Coronary artery (tissue), 2 donors: ENCODE measurements at regions not wholly inside any gene's neighbourhood (a gene's known extent, or its start where the extent isn't known, plus 50 kb on each side); places are given as distances from the start of the nearest gene placed in this dataset.

Source experiments
- DNase-seq: peaks from one replicate; pipeline ENCODE4 v3.0.0-alpha.2; 2017; ENCODE audit warnings: low spot score
- H3K27ac ChIP-seq, 2 donors: fragments of 200-600 bp; sonication (generic); one replicate each; pipeline ENCODE4 v1.5.1; 2016 to 2019
- H3K4me3 ChIP-seq: fragments of 200-600 bp; sonication (generic); 2 replicates; pipeline ENCODE4 v1.5.1; 2016; ENCODE audit warnings: mild to moderate bottlenecking, moderate library complexity
- TF ChIP-seq, protein P1 (sequence below): fragments of 200-600 bp; sonication (generic); IDR thresholded peaks from one replicate; pipeline ENCODE4 v1.5.1; 2019; ENCODE audit warnings: antibody characterized with exemption

DNA sequence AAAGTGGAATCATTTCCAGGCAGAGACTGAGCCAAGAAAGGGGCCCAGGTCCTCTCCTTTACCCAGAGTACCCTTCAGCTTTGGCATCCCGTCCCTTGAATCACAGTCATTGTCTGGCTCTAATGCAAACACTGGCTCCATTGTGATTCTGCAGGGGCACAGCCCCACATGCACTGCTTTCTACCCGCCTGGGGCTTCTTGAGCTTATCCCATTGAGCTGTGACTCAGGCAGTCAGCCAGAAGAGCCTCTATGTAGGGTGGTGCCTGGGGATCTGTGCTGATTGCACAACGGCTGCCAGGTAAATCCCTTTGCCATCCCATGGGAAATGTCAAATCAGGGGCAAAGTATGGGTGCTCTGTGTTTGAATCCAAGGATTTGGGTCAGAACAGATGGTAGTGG lies 88.9 kb downstream of the RASSF10 start:
- no peak for DNase-seq
- Histone ChIP-seq H3K27ac (no peak overlapping the region), H3K4me3 (no peak overlapping the region)
- TF ChIP-seq, protein P1, sequence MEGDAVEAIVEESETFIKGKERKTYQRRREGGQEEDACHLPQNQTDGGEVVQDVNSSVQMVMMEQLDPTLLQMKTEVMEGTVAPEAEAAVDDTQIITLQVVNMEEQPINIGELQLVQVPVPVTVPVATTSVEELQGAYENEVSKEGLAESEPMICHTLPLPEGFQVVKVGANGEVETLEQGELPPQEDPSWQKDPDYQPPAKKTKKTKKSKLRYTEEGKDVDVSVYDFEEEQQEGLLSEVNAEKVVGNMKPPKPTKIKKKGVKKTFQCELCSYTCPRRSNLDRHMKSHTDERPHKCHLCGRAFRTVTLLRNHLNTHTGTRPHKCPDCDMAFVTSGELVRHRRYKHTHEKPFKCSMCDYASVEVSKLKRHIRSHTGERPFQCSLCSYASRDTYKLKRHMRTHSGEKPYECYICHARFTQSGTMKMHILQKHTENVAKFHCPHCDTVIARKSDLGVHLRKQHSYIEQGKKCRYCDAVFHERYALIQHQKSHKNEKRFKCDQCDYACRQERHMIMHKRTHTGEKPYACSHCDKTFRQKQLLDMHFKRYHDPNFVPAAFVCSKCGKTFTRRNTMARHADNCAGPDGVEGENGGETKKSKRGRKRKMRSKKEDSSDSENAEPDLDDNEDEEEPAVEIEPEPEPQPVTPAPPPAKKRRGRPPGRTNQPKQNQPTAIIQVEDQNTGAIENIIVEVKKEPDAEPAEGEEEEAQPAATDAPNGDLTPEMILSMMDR, result no peak

DNA sequence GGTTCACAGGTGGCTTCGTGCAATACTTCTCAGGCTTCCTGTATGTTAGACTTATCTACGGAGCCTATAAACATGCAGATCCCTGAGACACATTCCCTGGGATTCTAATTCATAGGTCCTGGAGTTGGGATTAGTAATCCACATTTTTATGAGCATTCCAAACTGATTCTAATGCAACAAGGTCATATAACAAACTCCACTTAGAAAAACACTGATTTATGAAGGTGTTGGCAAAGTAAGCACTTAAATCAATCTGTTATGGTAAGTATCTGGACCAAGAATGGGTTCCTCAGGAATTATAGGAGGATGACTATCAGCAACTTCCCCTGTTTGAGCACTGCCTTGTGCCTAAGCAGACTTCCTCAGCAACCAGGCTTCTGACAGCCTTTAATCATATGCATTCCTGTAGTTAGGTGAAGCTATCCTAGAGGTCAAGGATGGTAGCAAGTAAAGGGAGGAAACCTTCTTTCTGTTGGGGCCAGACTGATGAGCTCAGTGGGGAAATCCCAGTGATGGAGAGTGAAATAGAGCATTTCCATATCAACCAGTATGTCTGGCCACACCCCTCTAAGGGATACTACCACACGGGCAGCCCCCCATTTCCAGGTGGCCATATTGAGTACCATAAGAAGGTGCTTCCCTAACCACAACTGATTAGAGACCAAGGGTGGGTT lies 89.6 kb downstream of the RASSF10 start:
- DNase-seq, result no peak
- Histone ChIP-seq H3K27ac (no peak overlapping the region), H3K4me3 (no peak overlapping the region)
- TF ChIP-seq, protein P1, result no peak

DNA sequence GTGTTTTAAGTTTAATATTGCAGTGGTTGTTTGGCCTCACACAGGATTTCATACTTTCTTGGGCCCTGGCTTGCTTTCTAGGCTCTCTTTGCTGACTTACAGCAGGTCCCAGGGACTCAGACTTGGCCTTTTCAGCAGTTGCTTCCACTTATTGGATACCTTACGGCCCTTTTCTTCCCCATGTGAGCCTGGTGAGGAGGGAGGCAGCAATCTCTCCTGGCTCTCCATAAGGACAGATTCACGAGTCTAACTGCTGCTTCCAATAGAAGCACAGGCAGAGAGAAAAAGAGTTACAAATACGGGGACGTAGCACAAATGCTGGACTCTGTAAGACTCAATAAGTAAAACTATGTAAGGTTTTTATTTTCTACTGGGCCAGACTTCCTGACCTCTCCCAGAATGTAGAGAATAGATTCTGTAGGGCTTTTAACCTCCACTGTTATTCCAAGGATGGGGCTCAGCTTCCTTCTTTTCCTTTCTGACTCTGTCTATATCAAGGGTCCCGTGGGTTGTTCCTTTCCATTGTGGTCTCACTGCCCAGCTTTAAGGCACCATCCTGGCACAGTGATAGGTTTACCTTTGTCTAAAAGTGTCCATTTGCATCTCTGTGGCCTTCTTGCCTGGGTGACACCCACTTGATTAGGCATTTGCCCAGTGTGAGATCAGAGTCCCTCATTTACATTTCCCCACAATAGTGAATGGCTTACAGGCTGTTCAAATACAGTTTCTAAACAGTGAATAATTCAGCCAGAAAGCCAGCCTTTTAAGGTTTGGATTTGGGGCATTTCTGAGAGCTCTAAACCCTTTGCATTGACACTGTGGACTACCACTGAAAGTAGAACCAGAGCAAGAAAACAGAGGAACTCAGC lies 92.8 kb downstream of the RASSF10 start:
- no peak for DNase-seq
- TF ChIP-seq, protein P1, result no peak
- Histone ChIP-seq H3K4me3 (no peak overlapping the region), H3K27ac (no peak overlapping the region)

DNA sequence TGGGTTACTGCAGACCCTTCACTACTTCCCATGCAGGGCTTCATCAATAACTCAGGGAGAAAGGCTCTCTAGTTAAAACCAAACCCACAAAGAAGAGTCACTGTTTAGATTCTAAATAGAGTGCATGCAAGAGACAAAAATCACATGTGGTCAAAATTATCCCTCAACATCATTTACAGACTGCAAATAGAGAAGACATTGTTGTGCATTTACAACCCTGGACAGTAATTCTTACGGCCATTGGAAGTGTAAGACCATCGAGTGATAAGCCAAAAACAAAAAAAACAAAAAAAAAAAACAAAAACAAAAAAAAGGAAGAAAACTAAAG lies 93.4 kb downstream of the RASSF10 start:
- TF ChIP-seq, protein P1, result no peak
- Histone ChIP-seq H3K4me3 (no peak overlapping the region), H3K27ac (no peak overlapping the region)
- DNase-seq, result no peak

DNA sequence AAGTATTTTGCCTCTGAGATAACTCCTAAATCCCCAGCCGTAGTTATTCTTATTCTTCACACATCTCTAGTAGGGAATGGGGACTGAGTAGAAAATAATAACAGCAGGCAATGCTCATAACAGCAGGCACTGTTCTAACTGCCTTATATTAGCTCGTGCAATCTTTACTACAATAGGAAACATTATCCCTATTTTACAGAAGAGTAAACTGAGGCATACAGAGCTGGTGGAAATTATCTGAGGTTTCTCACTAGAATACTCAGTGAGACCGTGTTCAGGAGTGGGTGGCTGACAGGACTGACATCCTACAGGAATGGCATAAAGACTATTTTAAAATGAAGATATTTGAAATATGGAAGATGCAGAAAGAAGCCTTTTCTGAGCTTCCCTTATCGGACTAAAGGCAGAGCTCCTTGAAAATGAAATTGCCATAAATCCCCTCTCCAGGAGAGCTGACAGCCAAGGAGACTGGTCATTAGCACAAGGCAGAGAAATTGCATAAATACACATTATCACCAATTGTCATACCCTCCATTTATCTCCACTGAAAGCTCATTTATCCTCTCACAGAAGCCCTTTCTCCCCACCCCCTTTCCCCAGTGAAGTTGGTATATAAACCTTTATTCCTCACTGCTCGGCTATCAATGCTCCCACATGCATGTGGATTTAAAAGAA lies 93.9 kb downstream of the RASSF10 start:
- H3K27ac ChIP-seq, result no peak overlapping the region
- H3K4me3 ChIP-seq, result no peak overlapping the region
- TF ChIP-seq, protein P1, result no peak

DNA sequence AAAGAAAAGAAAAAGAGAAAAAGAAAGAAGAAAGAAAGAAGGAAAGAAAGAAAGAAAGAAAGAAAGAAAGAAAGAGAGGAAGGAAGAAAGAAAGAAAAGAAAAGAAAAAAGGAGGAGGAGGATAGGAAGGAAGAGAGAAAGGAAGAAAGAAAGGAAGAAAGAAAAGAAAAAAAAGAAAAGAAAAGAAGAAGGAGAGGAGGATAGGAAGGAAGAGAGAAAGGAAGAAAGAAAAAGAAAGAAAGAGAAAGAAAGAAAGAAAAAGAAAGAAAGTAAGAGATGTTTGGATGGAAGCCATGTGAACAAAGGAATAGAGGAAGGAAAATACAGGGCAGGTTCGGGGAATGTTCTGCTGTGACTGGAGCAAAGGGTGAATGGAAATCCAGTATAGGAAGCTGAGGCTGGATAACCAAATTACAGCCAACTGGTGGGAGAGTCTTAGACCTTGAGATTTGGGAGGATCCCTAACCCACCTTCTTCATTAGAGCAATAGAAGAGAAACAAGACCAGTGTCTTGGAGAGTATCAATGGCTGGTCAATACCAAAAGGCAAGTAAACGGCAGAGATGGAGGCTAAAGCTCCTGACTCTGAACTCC lies 94.9 kb downstream of the RASSF10 start:
- DNase-seq, result no peak
- TF ChIP-seq, protein P1, result no peak
- Histone ChIP-seq H3K4me3 (no peak overlapping the region), H3K27ac (no peak overlapping the region)

More for the DNA sequence above, 93.9 kb downstream of the RASSF10 start:
- DNase-seq, result no peak
